ENCODE measurements at regions not wholly inside any gene's neighbourhood (a gene's known extent, or its start where the extent isn't known, plus 50 kb on each side); places are given as distances from the start of the nearest gene placed in this dataset.

DNA sequence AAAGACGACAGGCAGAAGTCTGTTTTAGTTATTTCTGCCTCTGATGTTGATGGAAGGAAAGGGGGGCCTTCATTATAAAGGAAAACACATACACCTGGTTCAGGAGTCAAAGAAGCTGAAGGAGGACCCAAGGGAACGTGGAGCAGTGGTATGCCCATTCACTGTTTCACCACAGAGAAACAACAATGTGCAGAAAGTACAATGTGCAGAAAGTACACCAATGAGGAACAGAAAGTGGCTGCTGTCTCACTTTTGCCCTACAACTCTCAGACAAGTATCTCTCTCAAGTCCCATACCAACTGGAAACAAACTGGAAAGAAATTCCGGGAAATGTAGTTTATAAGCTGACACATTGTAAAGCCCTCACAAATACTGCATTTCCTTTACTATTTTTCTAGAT, 564.5 kb downstream of the TRAM1L1 start:
- TF ChIP-seq, protein P1, sequence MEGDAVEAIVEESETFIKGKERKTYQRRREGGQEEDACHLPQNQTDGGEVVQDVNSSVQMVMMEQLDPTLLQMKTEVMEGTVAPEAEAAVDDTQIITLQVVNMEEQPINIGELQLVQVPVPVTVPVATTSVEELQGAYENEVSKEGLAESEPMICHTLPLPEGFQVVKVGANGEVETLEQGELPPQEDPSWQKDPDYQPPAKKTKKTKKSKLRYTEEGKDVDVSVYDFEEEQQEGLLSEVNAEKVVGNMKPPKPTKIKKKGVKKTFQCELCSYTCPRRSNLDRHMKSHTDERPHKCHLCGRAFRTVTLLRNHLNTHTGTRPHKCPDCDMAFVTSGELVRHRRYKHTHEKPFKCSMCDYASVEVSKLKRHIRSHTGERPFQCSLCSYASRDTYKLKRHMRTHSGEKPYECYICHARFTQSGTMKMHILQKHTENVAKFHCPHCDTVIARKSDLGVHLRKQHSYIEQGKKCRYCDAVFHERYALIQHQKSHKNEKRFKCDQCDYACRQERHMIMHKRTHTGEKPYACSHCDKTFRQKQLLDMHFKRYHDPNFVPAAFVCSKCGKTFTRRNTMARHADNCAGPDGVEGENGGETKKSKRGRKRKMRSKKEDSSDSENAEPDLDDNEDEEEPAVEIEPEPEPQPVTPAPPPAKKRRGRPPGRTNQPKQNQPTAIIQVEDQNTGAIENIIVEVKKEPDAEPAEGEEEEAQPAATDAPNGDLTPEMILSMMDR (IDR thresholded peaks at IDR 0.05 in 8 of 11, conservative IDR thresholded peaks at IDR 0.05 in 3 of 11) = no peak
- TF ChIP-seq POLR2AphosphoS5 (IDR thresholded peaks at IDR 0.05) = no peak
